ENCODE measurements at regions not wholly inside any gene's neighbourhood (a gene's known extent, or its start where the extent isn't known, plus 50 kb on each side); places are given as distances from the start of the nearest gene placed in this dataset.
A peak's percentile ranks its signal among the peaks of the same experiment; 100 is the strongest.
"Not testable (repeated sequence)": the region's sequence is repeated elsewhere in the genome, so short reads cannot be mapped to it uniquely, and the experiment has no call there.

DNA sequence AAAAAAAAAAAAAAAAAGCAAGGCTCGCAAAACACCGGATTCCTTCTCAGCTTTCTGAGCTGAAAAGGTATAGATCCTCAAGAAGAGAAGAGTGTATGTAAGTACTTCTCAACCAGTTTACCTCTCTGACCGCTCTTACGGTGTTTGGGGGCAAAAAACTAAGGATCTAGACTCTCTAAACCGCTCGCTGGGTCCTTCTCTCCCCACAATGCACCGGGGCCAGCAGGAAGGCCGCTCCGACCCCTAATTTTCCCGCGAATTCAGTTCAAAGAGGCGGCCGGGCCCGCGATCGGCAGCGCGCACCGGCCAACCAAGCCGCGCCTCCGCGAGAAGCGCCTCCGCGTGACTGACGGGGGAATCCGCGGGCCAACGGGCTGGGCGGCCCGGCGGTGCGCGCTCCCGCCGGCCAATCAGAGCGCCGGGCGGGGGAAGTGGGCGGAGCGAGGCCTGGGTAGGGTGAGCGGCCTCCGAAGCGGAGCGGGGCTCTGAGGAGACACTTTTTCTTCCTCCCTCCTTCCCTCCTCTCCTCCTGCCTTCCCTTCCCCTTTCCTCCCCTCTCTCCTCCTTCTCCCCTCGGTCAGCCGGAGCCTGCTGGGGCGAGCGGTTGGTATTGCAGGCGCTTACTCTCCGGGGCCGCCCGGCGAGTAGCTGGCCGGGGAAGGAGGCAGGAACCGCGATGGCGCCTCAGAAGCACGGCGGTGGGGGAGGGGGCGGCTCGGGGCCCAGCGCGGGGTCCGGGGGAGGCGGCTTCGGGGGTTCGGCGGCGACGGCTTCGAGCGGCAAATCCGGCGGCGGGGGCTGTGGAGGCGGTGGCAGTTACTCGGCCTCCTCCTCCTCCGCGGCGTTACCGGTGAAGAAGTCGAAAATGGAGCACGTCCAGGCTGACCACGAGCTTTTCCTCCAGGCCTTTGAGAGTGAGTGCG is 93.0 kb downstream of the CRLF3 start:
- DNase-seq: peak; percentile 78 to 88 (median 88)
- H3K9me3 Mint-ChIP-seq; H3K27me3 Mint-ChIP-seq (ENCODE audit: low read depth in 3 of 3): not testable (repeated sequence)

GRCh38 chr17:30730837-30731209 is 93.7 kb downstream of the CRLF3 start:
- not testable (repeated sequence) for H3K27me3 Mint-ChIP-seq (ENCODE audit: low read depth in 3 of 3); H3K36me3 Mint-ChIP-seq; H3K9me3 Mint-ChIP-seq; DNase-seq
- peak overlapping the region; percentile 77 to 97 (median 92) for H3K4me3 Mint-ChIP-seq
- peaks cover 32 to 39% of the 10 kb centered on the region in 2 donors for H3K4me1 Mint-ChIP-seq
- H3K27ac Mint-ChIP-seq: peak overlapping the region in 5 of 6 donors; percentile 68 to 94 (median 87)

More for the DNA sequence above, 93.0 kb downstream of the CRLF3 start:
- peak overlapping the region; percentile 92 to 97 (median 93) for H3K4me3 Mint-ChIP-seq
- H3K27ac Mint-ChIP-seq: peak overlapping the region; percentile 87 to 94 (median 92)
- not testable (repeated sequence) for H3K36me3 Mint-ChIP-seq
- H3K4me1 Mint-ChIP-seq: peaks cover 32 to 39% of the 10 kb centered on the region in 2 donors

GRCh38 chr17:30730171-30730836 is 94.2 kb downstream of the CRLF3 start:
- H3K36me3 Mint-ChIP-seq; H3K9me3 Mint-ChIP-seq; H3K27me3 Mint-ChIP-seq (ENCODE audit: low read depth in 3 of 3); DNase-seq: not testable (repeated sequence)
- Mint-ChIP-seq H3K27ac (peak overlapping the region; percentile 51 to 94 (median 72)), H3K4me3 (peak overlapping the region; percentile 77 to 97 (median 92)), H3K4me1 (peaks cover 29 to 34% of the 10 kb centered on the region in 2 donors)

DNA sequence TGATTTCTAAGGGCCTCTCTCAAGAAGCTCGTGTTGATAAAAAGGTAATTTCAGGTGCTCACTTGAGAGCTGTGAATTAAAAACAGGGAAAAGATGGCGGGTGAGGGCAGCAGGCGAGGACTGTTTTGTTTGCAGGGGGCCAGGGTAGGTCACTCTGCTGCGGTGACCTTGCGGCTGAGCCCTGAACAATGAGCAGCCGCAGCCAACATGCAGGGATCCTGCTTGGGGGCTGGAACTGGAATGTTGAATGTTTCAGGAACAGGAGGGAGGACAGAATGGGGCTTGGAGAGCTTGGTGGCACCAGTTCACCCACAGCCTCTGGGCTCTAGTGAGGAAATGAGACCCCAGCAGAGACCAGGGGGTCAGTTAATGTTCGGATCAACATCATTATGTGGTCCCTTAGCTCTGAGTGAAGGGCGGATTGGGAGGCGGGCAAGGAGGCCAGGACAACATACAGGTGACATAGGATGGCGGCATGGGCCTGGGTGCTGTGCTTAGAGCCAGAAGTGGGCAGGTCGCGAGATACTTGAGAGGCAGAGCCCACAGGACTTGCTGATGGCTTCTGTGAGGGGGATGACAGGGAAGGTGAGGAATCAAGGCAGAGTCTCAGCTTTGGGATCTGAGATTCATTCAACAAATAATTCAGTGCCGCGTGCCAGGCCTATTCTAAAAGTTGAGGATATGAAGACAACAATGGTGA is 94.9 kb downstream of the CRLF3 start:
- Mint-ChIP-seq H3K4me1 (peaks cover 26 to 27% of the 10 kb centered on the region in 2 donors), H3K27ac (peak overlapping the region in 4 of 6 donors; percentile 51 to 82 (median 64)), H3K4me3 (peak overlapping the region; percentile 39 to 95 (median 61))
- H3K27me3 Mint-ChIP-seq (ENCODE audit: low read depth in 3 of 3); H3K9me3 Mint-ChIP-seq; H3K36me3 Mint-ChIP-seq; DNase-seq: not testable (repeated sequence)

GRCh38 chr17:30727517-30727916 is 97.0 kb downstream of the CRLF3 start:
- not testable (repeated sequence) for DNase-seq, H3K4me3 Mint-ChIP-seq

GRCh38 chr17:30726734-30727133 is 97.8 kb downstream of the CRLF3 start:
- H3K27me3 Mint-ChIP-seq (ENCODE audit: low read depth in 3 of 3); H3K36me3 Mint-ChIP-seq; H3K9me3 Mint-ChIP-seq; H3K4me3 Mint-ChIP-seq; DNase-seq; H3K27ac Mint-ChIP-seq: not testable (repeated sequence)
- H3K4me1 Mint-ChIP-seq: peaks cover 5 to 10% of the 10 kb centered on the region in 2 donors

More at GRCh38 chr17:30727517-30727916, 97.0 kb downstream of the CRLF3 start:
- not testable (repeated sequence) for H3K27me3 Mint-ChIP-seq (ENCODE audit: low read depth in 3 of 3); H3K27ac Mint-ChIP-seq; H3K36me3 Mint-ChIP-seq; H3K9me3 Mint-ChIP-seq
- H3K4me1 Mint-ChIP-seq: peaks cover 8 to 11% of the 10 kb centered on the region in 2 donors

DNA sequence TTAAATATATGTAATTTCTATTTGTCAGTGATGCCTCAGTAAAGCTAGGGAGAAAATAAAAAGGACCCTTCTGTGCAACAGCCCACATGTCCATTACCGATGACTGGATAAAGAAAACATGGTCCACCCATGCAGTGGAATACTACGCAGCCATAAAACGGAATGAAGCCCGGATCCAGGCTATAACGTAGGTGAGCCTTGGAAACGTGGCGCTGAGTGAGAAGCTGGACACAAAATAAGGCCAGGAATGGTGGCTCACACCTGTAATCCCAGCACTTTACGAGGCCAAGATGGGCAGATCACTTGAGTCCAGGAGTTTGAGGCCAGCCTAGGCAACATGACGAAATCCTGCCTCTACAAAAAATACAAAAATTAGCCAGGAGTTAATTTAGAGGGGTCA is 98.2 kb downstream of the CRLF3 start:
- H3K4me3 Mint-ChIP-seq; H3K27me3 Mint-ChIP-seq (ENCODE audit: low read depth in 3 of 3); H3K27ac Mint-ChIP-seq; H3K9me3 Mint-ChIP-seq; H3K36me3 Mint-ChIP-seq; DNase-seq: not testable (repeated sequence)
- H3K4me1 Mint-ChIP-seq: peaks cover 5 to 10% of the 10 kb centered on the region in 2 donors

- H3K36me3 Mint-ChIP-seq; H3K4me3 Mint-ChIP-seq; H3K9me3 Mint-ChIP-seq; H3K27me3 Mint-ChIP-seq (ENCODE audit: low read depth in 3 of 3); H3K4me1 Mint-ChIP-seq; DNase-seq: not testable (repeated sequence)
- H3K27ac Mint-ChIP-seq: peak overlapping the region in 1 of 6 donors; percentile 50
These were observed 100.3 kb downstream of the CRLF3 start for GRCh38 chr17:30724034-30724650.

- not testable (repeated sequence) for H3K9me3 Mint-ChIP-seq; H3K36me3 Mint-ChIP-seq; H3K4me3 Mint-ChIP-seq; DNase-seq; H3K27me3 Mint-ChIP-seq (ENCODE audit: low read depth in 3 of 3); H3K27ac Mint-ChIP-seq
- peaks cover 10 to 11% of the 10 kb centered on the region in 2 donors for H3K4me1 Mint-ChIP-seq
These were observed 102.2 kb downstream of the CRLF3 start for GRCh38 chr17:30722114-30722780.

GRCh38 chr17:30720971-30721370 is 103.5 kb downstream of the CRLF3 start:
- H3K4me3 Mint-ChIP-seq; DNase-seq; H3K27ac Mint-ChIP-seq; H3K36me3 Mint-ChIP-seq; H3K9me3 Mint-ChIP-seq; H3K27me3 Mint-ChIP-seq (ENCODE audit: low read depth in 3 of 3): not testable (repeated sequence)
- peaks cover 10 to 11% of the 10 kb centered on the region in 2 donors for H3K4me1 Mint-ChIP-seq

DNA sequence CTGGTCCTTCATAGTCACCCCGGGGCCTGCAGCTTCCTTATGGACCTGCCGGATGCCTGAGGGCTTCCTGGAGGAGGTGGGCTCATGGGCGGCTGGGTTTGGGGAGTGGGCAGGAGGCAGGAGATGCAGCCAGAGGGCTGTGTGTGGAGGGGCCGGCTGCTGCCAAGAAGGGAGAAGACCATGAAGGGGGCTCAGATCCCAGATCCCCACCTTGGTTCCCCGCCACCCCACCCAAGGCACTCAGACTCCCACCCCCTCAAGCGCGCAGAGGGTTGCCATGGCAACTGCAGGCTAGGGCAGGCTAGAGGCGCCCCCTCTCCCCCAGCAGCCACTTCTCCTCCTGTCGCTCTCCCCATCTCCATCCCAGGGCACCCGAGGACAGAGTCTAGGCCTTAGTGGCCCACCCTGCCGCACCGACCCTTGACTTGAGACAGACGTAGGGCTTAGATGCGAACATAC is 104.5 kb downstream of the CRLF3 start:
- H3K9me3 Mint-ChIP-seq: no peaks in the 10 kb centered on the region
- H3K27me3 Mint-ChIP-seq (ENCODE audit: low read depth in 3 of 3): peaks cover 0 to 2% (median 1%) of the 10 kb centered on the region in 3 donors
- peaks cover 15 to 16% of the 10 kb centered on the region in 2 donors for H3K4me1 Mint-ChIP-seq
- H3K27ac Mint-ChIP-seq: no peak overlapping the region
- H3K36me3 Mint-ChIP-seq: no peaks in the 10 kb centered on the region
- no peak overlapping the region for H3K4me3 Mint-ChIP-seq
- no peak for DNase-seq

GRCh38 chr17:30719131-30719973 is 105.1 kb downstream of the CRLF3 start:
- H3K27ac Mint-ChIP-seq: peak overlapping the region in 1 of 6 donors; percentile 26
- not testable (repeated sequence) for H3K36me3 Mint-ChIP-seq; H3K27me3 Mint-ChIP-seq (ENCODE audit: low read depth in 3 of 3); H3K9me3 Mint-ChIP-seq
- peaks cover 17 to 23% of the 10 kb centered on the region in 2 donors for H3K4me1 Mint-ChIP-seq
- H3K4me3 Mint-ChIP-seq: peak overlapping the region in 3 of 5 donors; percentile 0 to 2 (median 1)
- peak; percentile 62 to 68 (median 63) for DNase-seq

Data from immature natural killer cell (primary cell).